ENCODE measurements at regions not wholly inside any gene's neighbourhood (a gene's known extent, or its start where the extent isn't known, plus 50 kb on each side); places are given as distances from the start of the nearest gene placed in this dataset.

DNA sequence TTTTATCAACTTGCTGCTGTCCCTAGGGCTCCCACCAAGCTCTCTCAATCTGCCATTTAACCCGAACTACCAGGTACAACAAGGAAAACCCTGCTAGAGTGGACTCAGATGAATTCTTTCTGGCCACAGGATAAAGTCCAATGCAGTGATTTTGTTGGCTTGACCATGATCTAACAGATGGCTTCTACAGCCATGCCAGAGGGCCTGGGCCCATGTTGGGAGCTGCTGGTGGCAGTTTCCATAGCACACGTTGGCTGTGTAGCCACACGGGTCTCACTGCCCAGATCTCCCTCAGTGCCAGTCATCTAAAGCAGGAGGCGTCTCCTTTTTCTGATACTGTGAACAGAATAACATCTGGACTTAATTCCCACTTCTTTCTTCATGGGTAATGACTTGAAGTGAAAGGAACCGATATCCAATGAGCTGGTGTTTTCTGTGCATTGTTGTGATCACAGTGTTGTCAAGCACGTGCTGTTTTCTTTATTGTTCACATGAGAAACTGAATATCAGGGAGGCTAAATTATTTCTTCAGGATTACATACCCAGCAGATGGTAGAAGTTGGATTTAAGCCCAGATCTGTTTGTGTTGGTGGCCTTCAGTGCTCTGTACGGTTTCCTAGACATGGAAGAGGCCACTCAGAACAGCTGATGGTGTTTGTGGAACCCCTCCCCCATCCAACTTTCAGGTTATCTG, 85.2 kb upstream of the CLCN4 start:
- TF ChIP-seq POLR2A (IDR thresholded peaks at IDR 0.05; ENCODE audit: low read depth) (no peak), POLR2AphosphoS5 (IDR thresholded peaks at IDR 0.05) (no peak), CTCF (IDR thresholded peaks at IDR 0.05) (no peak)

Data from esophagus muscularis mucosa (tissue), 3 donors.